ENCODE measurements at regions not wholly inside any gene's neighbourhood (a gene's known extent, or its start where the extent isn't known, plus 50 kb on each side); places are given as distances from the start of the nearest gene placed in this dataset.

DNA sequence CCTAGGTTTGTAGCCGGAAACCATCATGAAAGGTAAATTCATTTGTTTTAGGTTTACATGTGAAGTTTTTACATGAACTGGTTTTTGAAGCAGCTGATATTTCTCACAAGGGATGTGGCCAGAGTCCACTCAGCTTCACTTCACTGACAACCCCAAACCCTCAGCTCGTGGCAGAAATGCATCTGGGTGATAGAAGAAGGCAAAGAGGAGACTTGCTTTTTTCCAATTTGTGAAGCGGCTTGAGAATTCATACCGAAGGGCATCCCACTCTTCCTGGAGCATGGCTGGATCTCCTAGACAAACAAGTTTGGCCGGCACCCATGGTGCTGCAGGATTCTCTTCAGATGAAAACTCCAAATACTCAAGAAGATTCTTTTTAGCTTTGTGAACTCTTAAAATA lies 392.8 kb upstream of the CNR1 start:
- TF ChIP-seq GATA2 (IDR thresholded peaks at IDR 0.05; ENCODE audit: low read depth, low read length): no peak
- no peak for TF ChIP-seq GATA3 (IDR thresholded peaks at IDR 0.05; ENCODE audit: low read depth, low read length)

DNA sequence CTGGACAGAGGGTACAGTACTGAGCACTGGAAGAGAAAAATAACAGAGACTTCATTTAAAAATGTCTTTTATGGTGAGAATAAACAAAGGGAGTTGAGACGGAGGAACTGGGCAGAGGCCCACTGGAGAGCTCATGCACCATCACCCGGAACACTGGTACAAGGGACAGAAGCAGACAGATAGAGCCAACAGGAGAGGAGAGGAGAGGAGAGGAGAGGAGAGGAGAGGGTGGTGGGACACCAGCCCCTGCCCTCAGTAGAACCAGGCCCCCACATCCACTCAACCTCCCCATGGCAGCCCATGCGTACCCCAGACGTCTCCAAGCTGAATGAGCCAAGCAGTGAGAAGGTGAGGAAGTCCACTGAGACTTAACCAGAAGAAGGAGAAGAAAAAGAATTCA lies 390.5 kb upstream of the CNR1 start:
- no peak for TF ChIP-seq GATA2 (IDR thresholded peaks at IDR 0.05; ENCODE audit: low read depth, low read length)
- TF ChIP-seq GATA3 (IDR thresholded peaks at IDR 0.05; ENCODE audit: low read depth, low read length): no peak

DNA sequence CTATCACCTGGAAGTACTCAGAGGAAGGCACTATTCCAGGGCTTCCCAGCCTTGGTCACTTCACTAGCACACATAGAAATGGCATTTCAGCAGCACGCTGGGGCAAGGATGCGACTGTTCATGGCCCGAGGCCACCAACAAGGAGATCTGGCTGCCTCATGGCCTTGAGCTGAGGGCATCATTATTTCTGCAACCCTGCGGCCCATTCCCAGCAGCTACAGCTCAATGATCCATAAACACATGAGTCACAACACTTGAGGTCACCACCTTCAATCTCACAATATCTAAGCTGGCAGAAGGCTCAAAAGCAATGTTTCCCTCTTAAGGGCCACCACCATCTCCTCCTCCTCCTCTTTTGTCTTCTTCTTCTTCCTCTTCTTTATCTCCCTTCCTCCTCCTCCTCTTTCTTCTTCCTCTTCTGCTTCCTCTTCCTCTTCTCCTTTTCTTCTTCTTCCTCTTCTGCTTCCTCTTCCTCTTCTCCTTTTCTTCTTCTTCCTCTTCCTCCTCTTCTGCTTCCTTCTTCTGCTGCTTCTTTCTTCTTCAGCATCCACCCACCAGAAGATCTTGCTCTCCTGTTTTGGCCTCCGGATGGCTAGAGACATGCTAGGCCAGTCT lies 382.9 kb upstream of the CNR1 start:
- TF ChIP-seq GATA2 (IDR thresholded peaks at IDR 0.05; ENCODE audit: low read depth, low read length) (no peak), GATA3 (IDR thresholded peaks at IDR 0.05; ENCODE audit: low read depth, low read length) (no peak)

DNA sequence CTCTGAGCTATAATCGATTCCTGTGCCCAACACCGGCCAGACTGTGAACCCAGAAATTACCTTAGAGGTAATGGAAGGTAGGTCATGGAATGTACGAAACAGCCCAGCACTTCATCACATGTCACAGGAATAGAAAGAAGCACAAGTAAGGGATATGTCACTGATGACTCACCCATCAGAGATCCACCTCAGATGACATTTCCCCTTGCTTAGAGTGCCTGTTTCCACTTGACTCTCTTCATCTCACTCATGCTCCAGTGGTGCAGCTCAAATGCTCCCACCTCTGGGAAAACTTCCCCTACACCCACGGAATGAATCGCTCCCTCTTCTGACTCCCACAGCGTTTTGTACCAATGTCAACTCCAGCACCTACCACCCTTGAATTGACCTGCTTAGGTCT lies 381.6 kb upstream of the CNR1 start:
- TF ChIP-seq GATA2 (IDR thresholded peaks at IDR 0.05; ENCODE audit: low read depth, low read length): no peak
- no peak for TF ChIP-seq GATA3 (IDR thresholded peaks at IDR 0.05; ENCODE audit: low read depth, low read length)

DNA sequence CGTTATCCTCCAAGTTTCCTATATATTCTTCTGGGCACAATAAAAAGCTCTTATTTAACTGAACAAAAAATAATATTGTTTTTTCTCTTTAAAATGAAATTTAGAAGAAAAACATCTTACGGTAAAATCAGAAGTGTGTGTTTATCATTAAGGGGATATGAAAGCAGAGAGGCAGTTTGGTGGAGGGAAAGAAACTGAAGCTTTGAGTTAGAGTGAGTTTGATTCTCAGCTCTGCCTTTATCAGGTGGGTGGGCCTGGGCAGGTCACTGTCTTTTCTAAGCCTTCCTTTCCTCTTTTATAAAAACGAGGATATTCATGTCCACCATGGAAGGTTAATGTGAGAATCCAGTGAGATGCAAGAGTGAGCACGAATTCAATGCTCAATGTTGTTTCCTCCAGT lies 379.8 kb upstream of the CNR1 start:
- TF ChIP-seq GATA2 (IDR thresholded peaks at IDR 0.05; ENCODE audit: low read depth, low read length) (no peak), GATA3 (IDR thresholded peaks at IDR 0.05; ENCODE audit: low read depth, low read length) (no peak)

DNA sequence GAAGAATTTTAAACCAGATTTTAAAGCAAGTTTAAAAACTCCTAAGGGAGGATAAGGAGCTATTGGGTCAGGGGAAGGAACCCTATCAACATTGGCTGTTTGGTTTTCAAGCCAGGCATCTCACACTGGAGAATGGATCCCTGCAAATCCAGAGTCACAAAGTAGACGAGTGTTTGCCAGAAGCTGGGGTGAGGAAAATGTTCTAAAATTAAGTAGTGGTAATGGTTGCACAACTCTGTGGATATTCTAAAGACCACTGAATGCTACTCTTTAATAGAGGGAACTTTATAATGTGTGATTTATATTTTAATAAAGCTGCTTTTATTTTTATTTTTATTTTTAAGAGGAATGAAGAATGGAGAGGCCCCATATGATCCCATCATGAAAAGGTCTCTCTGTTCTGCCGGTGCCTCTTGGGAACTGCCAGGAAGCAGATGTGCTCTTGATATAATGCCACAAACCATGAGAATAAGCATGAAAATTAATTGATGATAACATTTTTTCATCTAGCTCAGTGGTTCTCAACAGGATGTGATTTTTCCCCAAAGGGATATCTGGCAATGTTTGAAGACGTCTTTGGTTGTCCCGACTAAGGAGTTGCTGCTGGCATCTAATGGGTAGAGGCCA lies 379.0 kb upstream of the CNR1 start:
- TF ChIP-seq GATA3 (IDR thresholded peaks at IDR 0.05; ENCODE audit: low read depth, low read length) (no peak), GATA2 (IDR thresholded peaks at IDR 0.05; ENCODE audit: low read depth, low read length) (no peak)

DNA sequence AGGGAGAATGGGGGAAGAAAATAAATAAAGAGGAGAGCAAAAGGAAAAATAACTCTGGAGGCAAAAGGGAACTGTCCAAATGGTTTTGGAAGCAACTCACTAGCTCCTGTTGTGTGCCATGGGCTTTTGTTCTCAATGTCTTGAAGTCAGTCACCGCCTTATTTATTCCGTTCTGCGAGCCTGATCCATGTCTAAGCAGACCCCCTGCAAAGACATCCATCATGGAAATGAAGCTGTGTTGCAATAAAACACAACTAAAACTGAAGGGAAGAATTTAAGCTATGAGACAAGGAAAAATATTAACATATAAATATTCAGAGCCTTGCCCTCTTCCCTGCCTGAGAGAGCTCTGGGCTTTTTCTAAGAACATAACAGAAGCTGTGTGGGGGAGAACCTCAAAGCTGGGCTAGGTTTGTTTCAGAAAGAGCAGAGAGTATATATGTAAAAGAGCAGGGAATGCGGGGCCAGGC lies 373.2 kb upstream of the CNR1 start:
- TF ChIP-seq GATA3 (IDR thresholded peaks at IDR 0.05; ENCODE audit: low read depth, low read length) (no peak), GATA2 (IDR thresholded peaks at IDR 0.05; ENCODE audit: low read depth, low read length) (no peak)

DNA sequence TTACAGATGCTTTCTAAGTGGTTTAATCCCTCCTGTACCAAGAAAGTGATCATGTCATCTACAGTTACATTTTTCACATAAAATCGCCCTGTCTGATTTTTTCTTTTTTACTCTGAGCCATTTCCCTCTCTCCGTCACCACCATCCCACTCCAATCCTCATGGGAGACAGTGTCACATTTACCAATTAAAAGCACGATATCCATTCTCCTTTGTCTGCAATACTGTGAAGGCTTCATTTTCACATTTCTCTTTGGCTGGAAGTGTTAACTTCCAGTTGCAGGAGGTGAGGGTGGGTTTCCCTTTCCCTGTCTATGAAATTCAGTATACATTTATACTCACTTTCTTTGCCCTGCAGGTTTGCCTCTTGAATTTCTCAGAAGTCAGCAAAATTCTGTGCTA lies 372.7 kb upstream of the CNR1 start:
- TF ChIP-seq GATA3 (IDR thresholded peaks at IDR 0.05; ENCODE audit: low read depth, low read length) (no peak), GATA2 (IDR thresholded peaks at IDR 0.05; ENCODE audit: low read depth, low read length) (no peak)

DNA sequence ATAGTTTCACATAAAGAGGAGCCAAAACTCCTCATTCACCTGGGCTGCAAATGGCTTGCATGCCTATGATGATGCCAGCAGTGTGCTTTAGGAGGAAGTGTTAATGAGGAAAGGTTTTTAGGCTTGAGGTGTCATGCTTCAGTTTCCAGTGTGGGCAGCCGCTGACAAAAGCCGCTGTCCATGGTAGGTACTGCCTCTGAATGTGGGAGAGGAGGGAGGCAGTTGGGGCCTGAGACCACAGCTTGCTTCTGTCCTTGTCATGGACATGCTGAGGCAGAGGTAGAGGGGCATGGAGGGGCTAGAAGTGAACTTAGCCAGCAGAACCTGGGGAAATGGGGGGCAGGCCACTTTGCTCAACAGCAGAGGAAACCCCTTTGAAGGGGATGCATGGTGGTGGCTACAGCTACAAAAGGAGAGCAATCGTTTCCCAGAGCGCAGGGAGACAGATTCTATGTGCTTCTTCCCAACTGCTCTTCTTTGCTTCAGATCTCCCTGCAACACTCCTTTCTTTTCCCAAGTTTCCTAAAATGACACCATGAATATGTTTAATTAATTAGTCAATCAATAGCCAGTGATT lies 372.1 kb upstream of the CNR1 start:
- TF ChIP-seq GATA3 (IDR thresholded peaks at IDR 0.05; ENCODE audit: low read depth, low read length) (no peak), GATA2 (IDR thresholded peaks at IDR 0.05; ENCODE audit: low read depth, low read length) (no peak)

DNA sequence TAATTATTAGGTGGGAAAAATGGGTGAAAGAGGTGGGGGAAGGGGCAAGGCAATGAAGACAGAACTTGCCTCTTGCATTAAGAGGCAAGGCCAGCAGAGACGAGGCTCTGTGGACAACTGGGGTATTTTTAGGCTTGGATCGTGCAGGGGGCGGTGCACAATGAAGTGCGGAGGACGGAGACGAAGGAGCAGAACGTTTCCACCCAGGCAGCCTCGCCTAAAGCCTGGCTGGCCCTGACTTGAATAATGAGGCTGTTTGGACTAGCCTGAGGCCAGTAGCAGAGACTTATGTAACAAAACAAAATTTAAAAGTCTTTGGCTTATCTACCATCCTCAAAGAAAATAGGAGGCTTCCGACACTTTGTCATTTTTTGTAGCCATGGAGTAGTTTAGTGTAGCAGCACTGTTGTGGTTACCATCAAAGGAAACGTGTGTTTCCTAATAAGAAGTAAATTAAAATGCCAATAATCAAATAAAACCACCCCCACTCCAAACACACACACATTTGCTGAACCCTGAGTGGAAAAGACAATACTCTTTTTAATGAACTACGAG lies 370.0 kb upstream of the CNR1 start:
- TF ChIP-seq GATA3 (IDR thresholded peaks at IDR 0.05; ENCODE audit: low read depth, low read length) (no peak), GATA2 (IDR thresholded peaks at IDR 0.05; ENCODE audit: low read depth, low read length) (no peak)

DNA sequence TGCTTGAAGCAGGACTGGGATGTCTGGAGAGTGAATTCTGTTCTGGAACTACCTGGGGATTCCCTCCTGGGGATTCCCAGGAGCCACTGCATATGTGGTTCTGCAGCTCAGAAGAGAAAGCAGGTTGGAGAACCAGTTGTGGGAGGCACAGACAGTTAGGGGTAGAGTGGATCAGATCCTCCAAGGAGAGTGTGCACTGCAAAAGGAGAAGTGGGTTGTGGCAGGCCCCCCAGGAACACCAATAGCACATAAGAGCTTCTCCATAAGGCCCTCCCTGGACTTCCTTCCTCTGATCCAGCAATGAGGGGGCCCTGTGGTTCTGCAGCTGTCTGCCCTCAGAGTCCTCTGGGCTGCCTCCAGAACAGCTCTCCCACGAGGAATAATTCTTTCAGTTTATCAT lies 369.2 kb upstream of the CNR1 start:
- TF ChIP-seq GATA3 (IDR thresholded peaks at IDR 0.05; ENCODE audit: low read depth, low read length) (no peak), GATA2 (IDR thresholded peaks at IDR 0.05; ENCODE audit: low read depth, low read length) (no peak)

DNA sequence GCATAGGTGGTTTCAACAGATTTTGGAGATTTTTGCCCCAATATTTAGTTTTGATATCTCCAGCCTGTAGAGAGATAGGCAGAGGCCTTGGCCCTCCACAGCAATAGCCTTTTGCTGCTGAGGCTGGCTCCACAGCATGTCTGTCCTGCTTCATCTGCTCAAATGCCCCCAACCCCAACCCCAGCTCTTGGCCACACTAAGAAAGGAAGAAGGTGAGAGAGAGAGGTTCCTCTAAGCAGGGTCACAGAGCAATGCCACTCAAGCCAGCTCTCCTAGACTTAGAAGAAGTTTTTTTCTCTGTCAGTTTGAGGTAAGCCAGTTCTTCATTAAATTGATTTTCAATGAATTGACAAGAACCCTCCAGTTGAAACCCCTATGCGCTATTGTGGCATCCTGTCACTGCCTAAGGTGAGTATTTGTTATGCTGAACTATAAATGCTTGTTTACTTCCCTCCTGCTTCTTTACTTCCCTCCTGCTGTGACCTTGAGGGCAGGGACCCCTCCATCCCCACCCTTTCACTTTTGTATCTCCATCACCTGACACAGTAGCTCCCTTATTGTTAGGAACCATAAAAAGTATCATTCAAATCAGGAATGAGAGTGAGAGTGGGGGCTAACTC lies 366.2 kb upstream of the CNR1 start:
- TF ChIP-seq GATA2 (IDR thresholded peaks at IDR 0.05; ENCODE audit: low read depth, low read length): no peak
- no peak for TF ChIP-seq GATA3 (IDR thresholded peaks at IDR 0.05; ENCODE audit: low read depth, low read length)

DNA sequence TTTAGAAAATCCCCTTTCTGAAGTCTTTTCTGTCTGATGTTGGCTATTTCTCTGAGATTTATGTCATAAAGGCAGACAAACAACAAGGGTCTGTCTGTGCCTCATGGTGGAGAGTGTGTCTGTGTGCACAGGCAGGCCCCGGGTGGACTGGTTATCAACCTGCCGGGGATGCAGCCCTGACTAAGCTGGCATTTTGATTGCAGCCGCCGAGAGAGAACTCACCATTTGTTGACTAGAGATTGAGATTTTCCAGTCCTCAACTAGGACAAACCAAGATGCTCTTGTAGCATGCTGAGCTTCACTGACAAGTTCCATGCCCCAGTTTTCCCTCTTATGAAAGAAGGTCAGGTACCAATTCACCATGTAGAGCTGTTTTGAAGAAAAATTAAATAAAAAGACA lies 363.6 kb upstream of the CNR1 start:
- TF ChIP-seq GATA3 (IDR thresholded peaks at IDR 0.05; ENCODE audit: low read depth, low read length) (no peak), GATA2 (IDR thresholded peaks at IDR 0.05; ENCODE audit: low read depth, low read length) (no peak)

DNA sequence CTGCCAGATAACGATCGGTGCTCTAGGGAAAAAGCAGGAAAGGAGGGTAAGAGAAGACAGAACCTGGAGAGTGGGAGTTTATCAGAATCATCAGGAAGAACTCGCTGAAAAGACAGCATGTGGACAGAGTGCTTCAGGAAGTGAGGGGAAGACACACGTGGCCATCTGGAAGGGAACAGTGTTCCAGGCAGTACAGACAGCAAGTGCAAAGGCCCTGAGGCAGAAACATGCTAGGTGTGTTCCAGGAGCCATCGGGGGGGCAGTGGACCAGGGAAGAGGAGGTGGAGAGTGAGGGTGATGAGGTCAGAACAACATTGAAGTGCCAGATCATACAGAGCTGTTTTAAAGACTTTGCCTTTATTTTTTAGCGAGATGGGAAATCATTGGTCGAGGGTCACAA lies 354.3 kb upstream of the CNR1 start:
- TF ChIP-seq GATA3 (IDR thresholded peaks at IDR 0.05; ENCODE audit: low read depth, low read length) (no peak), GATA2 (IDR thresholded peaks at IDR 0.05; ENCODE audit: low read depth, low read length) (no peak)

DNA sequence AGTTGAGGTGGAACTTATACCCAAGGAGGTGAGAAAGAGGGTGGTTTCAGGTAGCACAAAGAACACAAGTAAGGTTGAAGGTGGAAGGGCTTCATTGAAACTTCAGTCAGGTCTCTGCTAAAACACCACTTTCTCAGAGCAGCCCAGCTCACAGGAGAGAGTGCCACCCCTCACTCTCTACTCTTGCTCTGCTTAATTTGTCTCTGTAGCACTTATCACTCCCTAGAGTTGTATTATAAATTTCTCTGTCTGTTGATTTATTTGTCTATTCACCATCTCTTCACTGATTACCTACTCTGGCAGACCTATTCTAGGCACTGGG lies 353.8 kb upstream of the CNR1 start:
- TF ChIP-seq GATA2 (IDR thresholded peaks at IDR 0.05; ENCODE audit: low read depth, low read length) (no peak), GATA3 (IDR thresholded peaks at IDR 0.05; ENCODE audit: low read depth, low read length) (no peak)
